IMR-90 (cell line): ENCODE measurements at regions not wholly inside any gene's neighbourhood (a gene's known extent, or its start where the extent isn't known, plus 50 kb on each side); places are given as distances from the start of the nearest gene placed in this dataset.
A peak's percentile ranks its signal among the peaks of the same experiment; 100 is the strongest.

ENCODE experiments used
- ATAC-seq: fragments of 200-7000 bp; cut with Tn5 transposase; 2 replicates; pipeline ENCODE4 v1.9.1; 2020; ENCODE audit warnings: low read depth, mild to moderate bottlenecking, moderate library complexity
- BruUV-seq: library from RNA; stranded (reverse); fragments of 400-500 nt; replicated peaks from 2 replicates; lab custom pipeline; 2021; lab: Mats Ljungman, UMichigan
- CTCF ChIA-PET: fragments of 300-600 bp; formaldehyde crosslinking; extraction: SDS; loops from one replicate; lab custom pipeline; 2021; ENCODE audit warnings: antibody characterized with exemption; lab: Yijun Ruan, JAX
- POLR2A ChIA-PET: fragments of 300-600 bp; sonication (Branson Sonifier 250); formaldehyde crosslinking; loops from one replicate; lab custom pipeline; 2022; ENCODE audit warnings: antibody characterized with exemption; ENCODE audit not compliant: unreplicated experiment; lab: Charles Lee
- DNase-seq: peaks from one replicate; pipeline ENCODE4 v3.0.0; 2013
- H2AFZ ChIP-seq: replicated peaks from 2 replicates; pipeline ENCODE3; 2013; ENCODE audit warnings: low read length, mild to moderate bottlenecking; ENCODE audit not compliant: poor library complexity
- H2AK5ac ChIP-seq: 2 replicates; pipeline ENCODE4 v1.6.1; 2013; ENCODE audit warnings: low read depth, low read length, inconsistent platforms
- H2AK9ac ChIP-seq: replicated peaks from 2 replicates; pipeline ENCODE3; 2013; ENCODE audit warnings: mild to moderate bottlenecking, low read depth, low read length, moderate library complexity; ENCODE audit not compliant: poor library complexity
- H2BK120ac ChIP-seq: 2 replicates; pipeline ENCODE4 v1.6.1; 2013; ENCODE audit warnings: low read depth, low read length, inconsistent platforms
- H2BK15ac ChIP-seq: 3 replicates; pipeline ENCODE4 v1.6.1; 2013; ENCODE audit warnings: low read depth, low read length, inconsistent platforms
- H2BK20ac ChIP-seq: 2 replicates; pipeline ENCODE4 v1.6.1; 2013; ENCODE audit warnings: low read depth, mild to moderate bottlenecking, inconsistent platforms, low read length, moderate library complexity
- H2BK5ac ChIP-seq: 2 replicates; pipeline ENCODE4 v1.6.1; 2013; ENCODE audit warnings: mild to moderate bottlenecking, low read depth, low read length, inconsistent platforms; ENCODE audit not compliant: poor library complexity, severe bottlenecking
- H3K14ac ChIP-seq: replicated peaks from 2 replicates; pipeline ENCODE4 v1.6.1; 2013; ENCODE audit warnings: low read depth, low read length, inconsistent platforms
- H3K18ac ChIP-seq: 2 replicates; pipeline ENCODE4 v1.6.1; 2013; ENCODE audit warnings: low read depth, low read length, control low read depth
- H3K23ac ChIP-seq: 2 replicates; pipeline ENCODE4 v1.6.1; 2013; ENCODE audit warnings: low read depth, low read length, inconsistent platforms
- H3K27ac ChIP-seq: 2 replicates; pipeline ENCODE4 v1.5.1; 2013; ENCODE audit warnings: mild to moderate bottlenecking, control low read depth, low read length; ENCODE audit not compliant: insufficient read depth
- H3K27me3 ChIP-seq: 2 replicates; pipeline ENCODE4 v1.6.1; 2013; ENCODE audit warnings: low read length; ENCODE audit not compliant: control insufficient read depth, insufficient read depth
- H3K36me3 ChIP-seq: 2 replicates; pipeline ENCODE4 v1.6.1; 2013; ENCODE audit warnings: low read length, mixed read lengths; ENCODE audit not compliant: control insufficient read depth, insufficient read depth
- H3K4ac ChIP-seq: 2 replicates; pipeline ENCODE4 v1.6.1; 2013; ENCODE audit warnings: low read depth, low read length, inconsistent platforms
- H3K4me1 ChIP-seq: 2 replicates; pipeline ENCODE4 v1.6.1; 2013; ENCODE audit warnings: low read length, mixed read lengths; ENCODE audit not compliant: control insufficient read depth, insufficient read depth
- H3K4me2 ChIP-seq: 2 replicates; pipeline ENCODE4 v1.6.1; 2013; ENCODE audit warnings: low read depth, mild to moderate bottlenecking, control low read depth, low read length, moderate library complexity
- H3K4me3 ChIP-seq: 2 replicates; pipeline ENCODE4 v1.5.1; 2013; ENCODE audit warnings: low read depth, mild to moderate bottlenecking, control low read depth, low read length, moderate library complexity; ENCODE audit not compliant: insufficient read depth
- H3K56ac ChIP-seq: 2 replicates; pipeline ENCODE4 v1.6.1; 2013; ENCODE audit warnings: low read length, inconsistent platforms; ENCODE audit not compliant: insufficient read depth; ENCODE audit errors: extremely low read depth
- H3K79me1 ChIP-seq, 2 experiments: 2 replicates each; pipeline ENCODE4 v1.6.1; 2013; ENCODE audit warnings: low read length in 2 of 2, inconsistent platforms in 1 of 2, low read depth in 1 of 2
- H3K9ac ChIP-seq: 2 replicates; pipeline ENCODE4 v1.6.1; 2013; ENCODE audit warnings: low read depth, low read length, control low read depth
- H3K9me1 ChIP-seq: 2 replicates; pipeline ENCODE4 v1.6.1; 2013; ENCODE audit warnings: low read length, inconsistent platforms; ENCODE audit not compliant: insufficient read depth
- H3K9me3 ChIP-seq: 2 replicates; pipeline ENCODE4 v1.6.1; 2013; ENCODE audit warnings: low read length; ENCODE audit not compliant: control insufficient read depth, insufficient read depth
- H4K20me1 ChIP-seq: 2 replicates; pipeline ENCODE4 v1.6.1; 2013; ENCODE audit warnings: low read length, inconsistent platforms; ENCODE audit not compliant: insufficient read depth
- H4K5ac ChIP-seq: 2 replicates; pipeline ENCODE4 v1.6.1; 2013; ENCODE audit warnings: mild to moderate bottlenecking, low read depth, low read length, control low read depth
- H4K8ac ChIP-seq, 2 experiments: 2 replicates each; pipeline ENCODE4 v1.6.1; 2013; ENCODE audit warnings: low read depth in 2 of 2, low read length in 2 of 2, control low read depth in 1 of 2, inconsistent platforms in 1 of 2
- H4K91ac ChIP-seq: 2 replicates; pipeline ENCODE4 v1.6.1; 2013; ENCODE audit warnings: low read depth, low read length, inconsistent platforms; ENCODE audit not compliant: insufficient read depth
- BHLHE40 ChIP-seq: fragments of 150-350 bp; IDR thresholded peaks from 2 replicates; pipeline ENCODE4 v1.6.1; 2016; ENCODE audit warnings: mild to moderate bottlenecking, low read depth, low read length
- MAFK ChIP-seq: IDR thresholded peaks from 2 replicates; pipeline ENCODE4 v1.6.1; 2012; ENCODE audit warnings: low read depth, low read length, improper control_type of control experiment
- MAZ ChIP-seq: IDR thresholded peaks from 2 replicates; pipeline ENCODE4 v1.6.1; 2012; ENCODE audit warnings: low read depth, mild to moderate bottlenecking, low read length, improper control_type of control experiment, moderate library complexity, borderline replicate concordance
- POLR2A ChIP-seq: IDR thresholded peaks from 2 replicates; pipeline ENCODE4 v1.6.1; 2012; ENCODE audit warnings: mild to moderate bottlenecking, low read depth, low read length
- SMC3 ChIP-seq: fragments of 150-350 bp; IDR thresholded peaks from 2 replicates; pipeline ENCODE4 v1.6.1; 2016; ENCODE audit warnings: low read depth, mild to moderate bottlenecking, antibody characterized with exemption, low read length, moderate library complexity
- USF2 ChIP-seq: fragments of 150-350 bp; IDR thresholded peaks from 2 replicates; pipeline ENCODE4 v1.6.1; 2017; ENCODE audit warnings: mild to moderate bottlenecking, antibody characterized with exemption, low read length, low read depth
- WGBS, 2 experiments: methylation state at CpG; one replicate each; pipeline versions ENCODE4 v1.1.5 to v1.1.7; 2013; ENCODE audit warnings: missing lambda C conversion rate in 2 of 2; ENCODE audit not compliant: insufficient read length in 1 of 2; ENCODE audit errors: extremely low coverage in 2 of 2; 5-methylcytosine and 5-hydroxymethylcytosine counted together
- dilution Hi-C: fragments of 300-500 bp; cut with HindIII; formaldehyde crosslinking; loops from one replicate; pipeline ENCODE4 v1.14.3; 2018; ENCODE audit warnings: low sequenced_read_pairs; ENCODE audit not compliant: unreplicated experiment
- in situ Hi-C: fragments of 300-500 bp; cut with MboI; formaldehyde crosslinking; loops from 3 replicates; pipeline ENCODE4 v1.14.3; 2019; ENCODE audit warnings: low sequenced_read_pairs, inconsistent platforms, mixed read lengths
- intact Hi-C: fragments of 100-400 bp; cut with micrococcal nuclease; formaldehyde crosslinking; loops from 2 replicates; pipeline ENCODE4 v1.10.0; 2022

- TF ChIP-seq SMC3 (no peak), BHLHE40 (no peak), USF2 (no peak), MAZ (no peak), POLR2A (no peak), MAFK (no peak)
- Histone ChIP-seq H3K4me2 (no peak overlapping the region), H2BK20ac (no peak overlapping the region; the same call in 1 of the 2 replicates), H3K56ac (no peak overlapping the region), H3K23ac (no peak overlapping the region), H3K18ac (peak overlapping the region; percentile 91), H3K9me1 (0 out of 2 replicates have a peak, but pooled peaks cover 2% of the 10 kb centered on the region), H3K9me3 (no peaks in the 10 kb centered on the region), H3K4me1 (peaks cover 11% of the 10 kb centered on the region), H4K5ac (peak overlapping the region; percentile 59; the same call in 1 of the 2 replicates), H3K79me1 (no peaks in the 10 kb centered on the region), H2AK5ac (no peak overlapping the region), H3K4ac (no peak overlapping the region), H3K4me3 (no peak overlapping the region), H2BK5ac (no peak overlapping the region), H3K36me3 (no peaks in the 10 kb centered on the region), H4K91ac (no peak overlapping the region), H2BK120ac (no peak overlapping the region; the same call in 1 of the 2 replicates), H3K14ac (no peak overlapping the region), H3K9ac (no peak overlapping the region), H3K27me3 (no peaks in the 10 kb centered on the region), H4K20me1 (no peaks in the 10 kb centered on the region), H3K27ac (no peak overlapping the region), H2BK15ac (peak overlapping the region; percentile 56; the same call in 2 of the 3 replicates), H2AFZ (no peak overlapping the region), H2AK9ac (no peak overlapping the region), H4K8ac (0 out of 4 replicates have a peak overlapping the region, but pooled peaks of 1 of the 2 experiments have one; percentile 31)
- DNase-seq: no peak
- no TSS peak for BruUV-seq
- ChIA-PET CTCF (interaction anchor here (0.6 kb wide), 1 partner anchor 49 kb away, joined by 3 read pairs; no protein-coding TSS in a partner anchor), POLR2A (no interaction called here)
- in situ Hi-C loops: no loop called here
- intact Hi-C loops: no loop called here
- 100% methylated on average over 1 of the region's 1 CpG; no CpG with 5 or more reads in 1 of the 2 experiments for WGBS, 2 experiments
- dilution Hi-C loops: no loop called here
- ATAC-seq: no peak
These were observed 513.2 kb upstream of the MARCKS start for GRCh38 chr6:113343940-113344339.
